ENCODE measurements at regions not wholly inside any gene's neighbourhood (a gene's known extent, or its start where the extent isn't known, plus 50 kb on each side); places are given as distances from the start of the nearest gene placed in this dataset.
"Not testable (repeated sequence)": the region's sequence is repeated elsewhere in the genome, so short reads cannot be mapped to it uniquely, and the experiment has no call there.

DNA sequence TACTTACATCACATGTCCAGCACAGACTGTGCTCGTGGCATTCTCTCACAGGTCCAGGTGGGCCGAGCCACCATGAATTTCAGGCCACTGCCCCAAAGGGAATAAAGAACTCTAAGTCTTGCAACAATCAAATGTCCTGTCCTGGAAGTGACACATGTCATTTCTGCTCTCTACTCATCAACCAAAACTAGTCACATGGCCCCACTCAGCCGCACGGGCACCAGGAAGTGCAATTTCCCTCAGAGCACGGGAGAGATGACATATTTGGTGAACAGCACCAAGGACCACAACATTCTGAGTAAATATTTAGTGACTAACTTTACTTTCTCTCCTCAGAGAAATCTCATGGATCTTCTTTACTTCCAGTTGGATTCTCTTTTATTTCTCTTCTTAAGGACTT, 131.1 kb upstream of the TUT7 start:
- DNase-seq (ENCODE audit: low spot score) = no peak

DNA sequence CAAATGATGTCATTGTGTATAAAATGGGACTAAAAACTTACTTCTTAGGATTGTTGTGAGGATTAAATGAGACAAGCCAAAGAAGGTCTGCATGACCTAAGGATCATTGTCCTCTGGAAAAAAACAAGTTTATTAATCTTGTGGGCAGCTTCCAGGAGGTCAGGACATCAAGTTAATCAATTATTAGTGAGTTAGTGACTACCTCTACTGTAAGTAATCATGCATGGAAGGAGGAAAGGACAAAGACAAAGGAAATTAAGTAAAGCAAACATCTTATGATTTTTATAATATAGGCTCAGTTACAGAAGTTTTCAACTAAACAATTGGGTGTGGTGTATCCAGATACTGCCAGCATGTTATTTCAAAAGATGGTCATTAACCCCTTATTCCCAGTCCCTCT, 129.3 kb upstream of the TUT7 start:
- TF ChIP-seq, protein P1, sequence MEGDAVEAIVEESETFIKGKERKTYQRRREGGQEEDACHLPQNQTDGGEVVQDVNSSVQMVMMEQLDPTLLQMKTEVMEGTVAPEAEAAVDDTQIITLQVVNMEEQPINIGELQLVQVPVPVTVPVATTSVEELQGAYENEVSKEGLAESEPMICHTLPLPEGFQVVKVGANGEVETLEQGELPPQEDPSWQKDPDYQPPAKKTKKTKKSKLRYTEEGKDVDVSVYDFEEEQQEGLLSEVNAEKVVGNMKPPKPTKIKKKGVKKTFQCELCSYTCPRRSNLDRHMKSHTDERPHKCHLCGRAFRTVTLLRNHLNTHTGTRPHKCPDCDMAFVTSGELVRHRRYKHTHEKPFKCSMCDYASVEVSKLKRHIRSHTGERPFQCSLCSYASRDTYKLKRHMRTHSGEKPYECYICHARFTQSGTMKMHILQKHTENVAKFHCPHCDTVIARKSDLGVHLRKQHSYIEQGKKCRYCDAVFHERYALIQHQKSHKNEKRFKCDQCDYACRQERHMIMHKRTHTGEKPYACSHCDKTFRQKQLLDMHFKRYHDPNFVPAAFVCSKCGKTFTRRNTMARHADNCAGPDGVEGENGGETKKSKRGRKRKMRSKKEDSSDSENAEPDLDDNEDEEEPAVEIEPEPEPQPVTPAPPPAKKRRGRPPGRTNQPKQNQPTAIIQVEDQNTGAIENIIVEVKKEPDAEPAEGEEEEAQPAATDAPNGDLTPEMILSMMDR (conservative IDR thresholded peaks at IDR 0.05; ENCODE audit: low read depth) = no peak
- no peak overlapping the region for H3K27ac ChIP-seq
- POLR2A ChIA-PET (ENCODE audit: low non-redundant PET) = no interaction called here
- DNase-seq (ENCODE audit: low spot score) = no peak
- CTCF ChIA-PET = interaction anchor here (0.7 kb wide), 1 partner anchor 429 kb away, joined by 4 read pairs; no protein-coding TSS in a partner anchor

More for the DNA sequence above, 131.1 kb upstream of the TUT7 start:
- H3K27ac ChIP-seq = no peak overlapping the region
- ChIA-PET CTCF (interaction anchor here (0.9 to 1.8 kb wide), 2 partner anchors 622 to 839 kb away, joined by 6 to 8 read pairs; no protein-coding TSS in a partner anchor), POLR2A (ENCODE audit: low non-redundant PET) (interaction anchor here (0.7 kb wide), 1 partner anchor 462 kb away, joined by 3 read pairs; the partner anchor contains the start of gene GAS1)
- TF ChIP-seq, protein P1 (conservative IDR thresholded peaks at IDR 0.05; ENCODE audit: low read depth) = no peak

DNA sequence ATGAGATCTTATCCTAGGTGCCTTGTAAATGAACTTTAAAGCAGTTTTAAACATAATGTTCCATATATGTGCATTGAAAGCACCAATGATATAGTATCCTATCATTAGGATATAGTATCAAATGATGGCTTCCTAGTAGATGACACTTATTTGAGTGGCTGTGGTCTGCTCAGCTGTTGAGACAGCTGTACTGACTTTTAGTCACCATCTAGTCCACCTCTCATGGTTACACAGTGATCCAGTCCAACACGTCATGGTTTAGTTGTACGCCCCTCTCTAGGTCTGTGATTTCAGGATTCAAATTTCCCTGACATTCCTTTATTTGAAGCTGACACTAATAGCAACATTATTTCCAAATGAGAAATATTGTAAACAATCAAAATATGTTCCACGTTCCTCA, 127.3 kb upstream of the TUT7 start:
- ChIA-PET POLR2A (ENCODE audit: low non-redundant PET) (no interaction called here), CTCF (interaction anchor here (0.6 to 1.2 kb wide), 2 partner anchors 67 to 844 kb away, joined by 3 to 4 read pairs; no protein-coding TSS in a partner anchor)
- DNase-seq (ENCODE audit: low spot score) = no peak
- TF ChIP-seq, protein P1 (conservative IDR thresholded peaks at IDR 0.05; ENCODE audit: low read depth) = no peak
- no peak overlapping the region for H3K27ac ChIP-seq

DNA sequence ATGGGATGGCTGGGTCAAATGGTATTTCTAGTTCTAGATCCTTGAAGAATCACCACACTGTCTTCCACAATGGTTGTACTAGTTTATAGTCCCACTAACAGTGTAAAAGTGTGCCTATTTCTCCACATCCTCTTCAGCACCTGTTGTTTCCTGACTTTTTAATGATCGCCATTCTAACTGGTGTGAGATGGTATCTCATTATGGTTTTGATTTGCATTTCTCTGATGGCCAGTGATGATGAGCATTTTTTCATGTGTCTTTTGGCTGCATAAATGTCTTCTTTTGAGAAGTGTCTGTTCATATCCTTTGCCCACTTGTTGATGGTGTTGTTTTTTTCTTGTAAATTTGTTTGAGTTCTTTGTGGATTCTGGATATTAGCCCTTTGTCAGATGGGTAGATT, 121.0 kb upstream of the TUT7 start:
- DNase-seq (ENCODE audit: low spot score); H3K27ac ChIP-seq; CTCF ChIA-PET; POLR2A ChIA-PET (ENCODE audit: low non-redundant PET): not testable (repeated sequence)

DNA sequence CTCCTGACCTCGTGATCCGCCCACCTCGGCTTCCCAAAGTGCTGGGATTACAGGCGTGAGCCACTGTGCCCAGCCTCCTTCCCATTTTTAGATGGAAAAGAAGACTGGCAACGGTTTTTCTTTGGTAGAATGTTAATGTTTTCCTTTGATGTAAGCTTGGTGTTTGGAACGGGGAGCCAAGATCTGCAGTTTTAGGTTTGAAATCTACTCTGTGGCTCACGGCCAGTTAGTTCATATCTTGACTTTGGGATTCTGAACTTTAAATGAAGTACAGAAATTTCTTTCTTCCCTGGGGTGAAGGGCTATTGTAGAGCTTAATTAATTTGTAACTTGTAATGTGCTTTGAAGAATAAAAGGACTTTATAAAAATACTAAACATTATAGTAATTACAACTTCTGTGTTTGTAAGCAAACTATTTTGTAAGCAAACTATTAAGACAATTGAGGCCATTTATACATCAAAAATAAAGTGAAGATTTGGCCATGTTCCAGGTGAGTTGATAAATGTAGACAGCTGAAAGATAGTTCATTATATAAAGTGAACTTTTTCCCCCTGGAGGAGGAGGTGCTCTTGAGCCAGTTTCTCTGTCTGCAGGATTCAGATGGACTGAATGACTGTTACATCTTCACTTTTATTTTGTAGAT, 117.1 kb upstream of the TUT7 start:
- ChIA-PET CTCF (no interaction called here), POLR2A (ENCODE audit: low non-redundant PET) (no interaction called here)
- TF ChIP-seq, protein P1 (conservative IDR thresholded peaks at IDR 0.05; ENCODE audit: low read depth) = no peak
- no peak for DNase-seq (ENCODE audit: low spot score)
- H3K27ac ChIP-seq = no peak overlapping the region

DNA sequence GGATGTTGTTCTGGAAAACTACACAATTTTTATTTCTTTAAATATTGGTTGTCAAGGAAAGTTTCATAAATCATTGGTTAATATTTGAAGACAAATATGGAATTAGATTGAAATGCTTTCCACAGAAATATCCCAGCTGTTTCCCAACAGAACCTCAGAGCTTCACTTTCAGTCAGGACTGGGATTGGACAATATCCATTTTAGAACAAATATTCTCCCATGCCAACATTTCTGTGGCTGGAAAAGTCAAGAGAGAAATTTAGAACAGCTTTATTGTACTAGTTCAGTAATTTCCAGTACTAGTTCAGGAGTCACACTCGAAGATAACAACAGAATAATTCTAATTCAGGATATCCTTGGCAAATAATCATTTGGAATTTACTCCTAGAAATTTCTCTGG, 116.1 kb upstream of the TUT7 start:
- H3K27ac ChIP-seq = no peak overlapping the region
- DNase-seq (ENCODE audit: low spot score) = no peak
- TF ChIP-seq, protein P1 (conservative IDR thresholded peaks at IDR 0.05; ENCODE audit: low read depth) = no peak
- CTCF ChIA-PET = no interaction called here
- POLR2A ChIA-PET (ENCODE audit: low non-redundant PET) = no interaction called here

DNA sequence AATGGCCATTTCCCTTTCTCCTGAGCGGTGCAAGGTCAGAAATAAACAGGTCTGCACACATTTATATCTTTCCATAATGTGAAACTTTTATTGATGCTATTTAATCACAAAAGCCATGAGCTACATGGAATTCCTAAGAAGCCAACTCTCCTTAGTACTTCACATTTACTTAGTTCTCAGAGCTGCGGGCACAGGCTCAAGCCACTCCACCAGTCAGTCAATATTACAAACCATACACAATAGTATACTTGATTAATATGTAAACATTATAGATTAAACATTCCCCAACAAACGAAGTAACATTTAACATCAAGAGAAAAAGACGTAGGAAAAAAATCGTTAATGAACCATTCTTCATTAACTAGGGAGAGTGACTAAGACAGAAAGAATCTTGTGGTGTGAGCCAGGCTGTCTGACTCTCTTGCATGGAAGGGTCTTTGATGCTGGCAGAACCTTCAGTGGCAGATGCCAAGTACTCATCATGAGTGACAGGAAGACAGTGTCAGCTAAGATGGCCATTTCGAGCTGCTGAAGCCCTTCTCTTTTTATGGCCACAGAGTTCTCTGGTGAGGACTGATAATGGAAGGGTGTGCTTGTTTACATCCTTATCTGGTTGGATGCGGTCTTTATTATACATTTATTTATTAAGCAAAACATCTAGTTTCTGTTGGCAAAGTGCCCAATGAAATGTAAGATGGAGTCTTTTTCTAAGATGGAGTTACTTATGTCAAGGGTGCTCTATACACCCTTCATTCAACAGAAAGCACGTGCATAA, 115.5 kb upstream of the TUT7 start:
- DNase-seq (ENCODE audit: low spot score) = no peak

More for the DNA sequence above, 115.5 kb upstream of the TUT7 start:
- H3K27ac ChIP-seq = no peak overlapping the region
- ChIA-PET CTCF (interaction anchor here (0.6 kb wide), 1 partner anchor 1579 kb away, joined by 5 read pairs; no protein-coding TSS in a partner anchor), POLR2A (ENCODE audit: low non-redundant PET) (no interaction called here)
- TF ChIP-seq, protein P1 (conservative IDR thresholded peaks at IDR 0.05; ENCODE audit: low read depth) = no peak

Measured in RWPE1 (cell line).